Osteoblast (primary cell): ENCODE measurements at regions not wholly inside any gene's neighbourhood (a gene's known extent, or its start where the extent isn't known, plus 50 kb on each side); places are given as distances from the start of the nearest gene placed in this dataset.

Source experiments
- DNase-seq: peaks from one replicate; pipeline ENCODE4 v3.0.0; 2011; ENCODE audit warnings: low spot score, mixed read lengths; ENCODE audit not compliant: insufficient read length; ENCODE audit errors: missing footprints
- H2AFZ ChIP-seq: 2 replicates; pipeline ENCODE4 v1.6.0; 2011; ENCODE audit warnings: mild to moderate bottlenecking, low read length
- H3K27ac ChIP-seq: 2 replicates; pipeline ENCODE4 v1.5.1; 2011; ENCODE audit warnings: mild to moderate bottlenecking, low read depth, low read length, moderate library complexity
- H3K27me3 ChIP-seq: 2 replicates; pipeline ENCODE4 v1.6.0; 2012; ENCODE audit warnings: mild to moderate bottlenecking, control low read depth, inconsistent platforms, low read length, moderate library complexity; ENCODE audit not compliant: insufficient read depth
- H3K36me3 ChIP-seq: 2 replicates; pipeline ENCODE4 v1.5.1; 2011; ENCODE audit warnings: mild to moderate bottlenecking, low read length, control low read depth, moderate library complexity; ENCODE audit not compliant: insufficient read depth
- H3K4me1 ChIP-seq: 2 replicates; pipeline ENCODE4 v1.5.1; 2011; ENCODE audit warnings: mild to moderate bottlenecking, low read length, control low read depth, moderate library complexity; ENCODE audit not compliant: insufficient read depth
- H3K4me2 ChIP-seq: 2 replicates; pipeline ENCODE4 v1.6.0; 2011; ENCODE audit warnings: mild to moderate bottlenecking, low read length; ENCODE audit not compliant: insufficient read depth
- H3K4me3 ChIP-seq: fragments of 200-600 bp; sonication (generic); 3 replicates; pipeline ENCODE4 v1.5.1; 2012; ENCODE audit warnings: mild to moderate bottlenecking, low read length, inconsistent platforms; ENCODE audit not compliant: insufficient read depth
- H3K79me2 ChIP-seq: 2 replicates; pipeline ENCODE4 v1.6.0; 2012; ENCODE audit warnings: mild to moderate bottlenecking, low read length, control low read depth, inconsistent platforms; ENCODE audit not compliant: insufficient read depth
- H3K9me3 ChIP-seq: 2 replicates; pipeline ENCODE4 v1.5.1; 2011; ENCODE audit warnings: low read depth, low read length, control low read depth
- H4K20me1 ChIP-seq: 2 replicates; pipeline ENCODE4 v1.6.0; 2012; ENCODE audit warnings: mild to moderate bottlenecking, low read length, control low read depth; ENCODE audit not compliant: insufficient read depth
- CTCF ChIP-seq: IDR thresholded peaks from 2 replicates; pipeline ENCODE4 v1.5.1; 2011; ENCODE audit warnings: mild to moderate bottlenecking, low read depth, low read length, moderate library complexity; ENCODE audit errors: extremely low read depth

GRCh38 chr2:7969756-7970515 lies 711.9 kb upstream of the ID2 start:
- H3K79me2 ChIP-seq, result no peaks in the 10 kb centered on the region
- H3K4me2 ChIP-seq, result no peak overlapping the region
- H2AFZ ChIP-seq, result no peak overlapping the region
- no peak for TF ChIP-seq CTCF
- H3K4me3 ChIP-seq, result no peak overlapping the region
- H3K27ac ChIP-seq, result no peak overlapping the region
- H3K27me3 ChIP-seq, result peaks cover 7% of the 10 kb centered on the region
- H3K4me1 ChIP-seq, result no peaks in the 10 kb centered on the region
- H3K9me3 ChIP-seq, result no peaks in the 10 kb centered on the region
- DNase-seq, result no peak
- no peaks in the 10 kb centered on the region for H4K20me1 ChIP-seq
- no peaks in the 10 kb centered on the region for H3K36me3 ChIP-seq

- TF ChIP-seq CTCF, result no peak
- no peaks in the 10 kb centered on the region for H3K79me2 ChIP-seq
- no peak overlapping the region for H3K4me2 ChIP-seq
- no peaks in the 10 kb centered on the region for H3K4me1 ChIP-seq
- H3K27me3 ChIP-seq, result peaks cover 11% of the 10 kb centered on the region
- no peak for DNase-seq
- H3K36me3 ChIP-seq, result no peaks in the 10 kb centered on the region
- no peak overlapping the region for H3K27ac ChIP-seq
- no peaks in the 10 kb centered on the region for H3K9me3 ChIP-seq
- no peaks in the 10 kb centered on the region for H4K20me1 ChIP-seq
- no peak overlapping the region for H3K4me3 ChIP-seq
- H2AFZ ChIP-seq, result no peak overlapping the region
These were observed 710.6 kb upstream of the ID2 start for GRCh38 chr2:7971248-7971647.

GRCh38 chr2:7971841-7972240 lies 710.0 kb upstream of the ID2 start:
- no peaks in the 10 kb centered on the region for H3K79me2 ChIP-seq
- no peaks in the 10 kb centered on the region for H4K20me1 ChIP-seq
- H3K4me3 ChIP-seq, result no peak overlapping the region
- no peaks in the 10 kb centered on the region for H3K36me3 ChIP-seq
- H3K27me3 ChIP-seq, result peaks cover 12% of the 10 kb centered on the region
- no peak for TF ChIP-seq CTCF
- no peak for DNase-seq
- H3K4me2 ChIP-seq, result no peak overlapping the region
- no peak overlapping the region for H2AFZ ChIP-seq
- no peaks in the 10 kb centered on the region for H3K9me3 ChIP-seq
- H3K4me1 ChIP-seq, result no peaks in the 10 kb centered on the region
- H3K27ac ChIP-seq, result no peak overlapping the region

- Histone ChIP-seq H3K4me2 (no peak overlapping the region), H3K27me3 (peaks cover 12% of the 10 kb centered on the region), H3K79me2 (no peaks in the 10 kb centered on the region), H3K4me1 (no peaks in the 10 kb centered on the region), H4K20me1 (no peaks in the 10 kb centered on the region), H3K27ac (no peak overlapping the region), H3K36me3 (no peaks in the 10 kb centered on the region), H3K9me3 (no peaks in the 10 kb centered on the region), H3K4me3 (no peak overlapping the region), H2AFZ (no peak overlapping the region)
- DNase-seq, result no peak
- TF ChIP-seq CTCF, result no peak
These were observed 709.2 kb upstream of the ID2 start for GRCh38 chr2:7972670-7973069.
